ENCODE measurements at regions not wholly inside any gene's neighbourhood (a gene's known extent, or its start where the extent isn't known, plus 50 kb on each side); places are given as distances from the start of the nearest gene placed in this dataset.

GRCh38 chr2:62627667-62628066 is 77.8 kb upstream of the EHBP1 start:
- TF ChIP-seq EZH2 (IDR thresholded peaks at IDR 0.05) = no peak
- TF ChIP-seq POLR2AphosphoS5 (IDR thresholded peaks at IDR 0.05; ENCODE audit: borderline replicate concordance, low read depth, low read length) = no peak
- TF ChIP-seq FOXP2 (optimal IDR thresholded peaks at IDR 0.05; ENCODE audit: control extremely low read depth, extremely low read length, insufficient read depth) = no peak

All from SK-N-MC (cell line).